Left ventricle myocardium inferior (tissue), 1 donor: ENCODE measurements at regions not wholly inside any gene's neighbourhood (a gene's known extent, or its start where the extent isn't known, plus 50 kb on each side); places are given as distances from the start of the nearest gene placed in this dataset.

ENCODE experiments used
- DNase-seq: peaks from one replicate; pipeline ENCODE4 v3.0.0-alpha.2; 2020
- H3K27ac ChIP-seq: fragments of 200-600 bp; replicated peaks from 2 replicates; pipeline ENCODE4 v1.8.0; 2021
- H3K27me3 ChIP-seq: fragments of 200-600 bp; 2 replicates; pipeline ENCODE4 v1.8.0; 2021; ENCODE audit warnings: low read depth
- H3K36me3 ChIP-seq: fragments of 200-600 bp; 2 replicates; pipeline ENCODE4 v1.8.0; 2021
- H3K4me1 ChIP-seq: fragments of 200-600 bp; 2 replicates; pipeline ENCODE4 v1.8.0; 2021
- H3K4me3 ChIP-seq: fragments of 200-600 bp; 2 replicates; pipeline ENCODE4 v1.8.0; 2021; ENCODE audit warnings: mild to moderate bottlenecking, moderate library complexity
- H3K9me3 ChIP-seq: fragments of 200-600 bp; replicated peaks from 2 replicates; pipeline ENCODE4 v1.8.0; 2021
- intact Hi-C: fragments of 100-400 bp; cut with micrococcal nuclease; formaldehyde crosslinking; loops from one replicate; pipeline ENCODE4 v1.11.0; 2022
- TF ChIP-seq, protein P1 (sequence below): fragments of 200-600 bp; IDR thresholded peaks from 2 replicates; pipeline ENCODE4 v1.8.0; 2021; ENCODE audit warnings: antibody characterized with exemption, mild to moderate bottlenecking, borderline replicate concordance
- donor health status: DM: no; HTN: yes; CAD: no; lungs with severe emphysema.

DNA sequence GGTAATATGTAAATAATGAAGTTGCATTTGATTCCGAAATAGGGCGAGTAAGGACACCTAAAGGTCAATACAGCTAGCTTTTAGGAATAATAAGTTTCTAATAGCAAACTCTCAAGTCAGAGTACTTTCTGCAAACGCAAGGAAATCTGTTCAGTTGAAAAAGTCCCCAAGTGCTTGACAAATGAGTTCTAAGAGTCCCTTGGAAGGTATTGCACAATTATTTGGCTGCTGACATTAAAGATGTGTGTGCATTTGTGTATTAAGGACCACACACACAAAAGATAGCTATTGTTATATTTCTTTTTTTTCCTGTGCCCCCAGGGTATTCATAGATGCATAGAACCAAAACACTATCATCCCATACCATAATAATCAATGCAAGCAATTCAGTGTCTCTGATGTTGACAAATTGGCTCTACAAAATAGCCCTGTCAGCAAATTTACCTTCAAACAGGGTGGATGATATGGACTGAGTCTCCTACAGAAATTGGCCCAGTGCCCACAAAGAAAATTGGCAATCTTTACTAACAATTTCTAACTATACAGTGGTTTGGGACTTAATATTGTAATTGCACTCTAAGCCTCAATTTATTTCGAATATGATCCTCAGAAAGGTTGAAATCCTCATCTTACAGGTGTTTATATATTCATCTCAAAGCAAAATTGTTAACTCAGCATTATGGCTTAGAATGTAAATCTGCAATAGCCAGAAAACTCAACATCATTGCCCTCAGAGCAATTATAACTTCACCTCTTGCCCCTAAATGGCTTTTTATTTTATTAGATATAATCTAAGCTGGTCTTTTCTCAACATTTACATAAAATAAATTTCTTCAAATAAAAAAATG, 827.2 kb downstream of the MAT2B start:
- Histone ChIP-seq H3K27me3 (no peaks in the 10 kb centered on the region), H3K4me3 (no peak overlapping the region), H3K36me3 (no peaks in the 10 kb centered on the region), H3K4me1 (no peaks in the 10 kb centered on the region), H3K9me3 (peaks cover 5% of the 10 kb centered on the region), H3K27ac (no peak overlapping the region)
- TF ChIP-seq, protein P1, sequence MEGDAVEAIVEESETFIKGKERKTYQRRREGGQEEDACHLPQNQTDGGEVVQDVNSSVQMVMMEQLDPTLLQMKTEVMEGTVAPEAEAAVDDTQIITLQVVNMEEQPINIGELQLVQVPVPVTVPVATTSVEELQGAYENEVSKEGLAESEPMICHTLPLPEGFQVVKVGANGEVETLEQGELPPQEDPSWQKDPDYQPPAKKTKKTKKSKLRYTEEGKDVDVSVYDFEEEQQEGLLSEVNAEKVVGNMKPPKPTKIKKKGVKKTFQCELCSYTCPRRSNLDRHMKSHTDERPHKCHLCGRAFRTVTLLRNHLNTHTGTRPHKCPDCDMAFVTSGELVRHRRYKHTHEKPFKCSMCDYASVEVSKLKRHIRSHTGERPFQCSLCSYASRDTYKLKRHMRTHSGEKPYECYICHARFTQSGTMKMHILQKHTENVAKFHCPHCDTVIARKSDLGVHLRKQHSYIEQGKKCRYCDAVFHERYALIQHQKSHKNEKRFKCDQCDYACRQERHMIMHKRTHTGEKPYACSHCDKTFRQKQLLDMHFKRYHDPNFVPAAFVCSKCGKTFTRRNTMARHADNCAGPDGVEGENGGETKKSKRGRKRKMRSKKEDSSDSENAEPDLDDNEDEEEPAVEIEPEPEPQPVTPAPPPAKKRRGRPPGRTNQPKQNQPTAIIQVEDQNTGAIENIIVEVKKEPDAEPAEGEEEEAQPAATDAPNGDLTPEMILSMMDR: no peak
- no peak for DNase-seq
- intact Hi-C loops: no loop called here

DNA sequence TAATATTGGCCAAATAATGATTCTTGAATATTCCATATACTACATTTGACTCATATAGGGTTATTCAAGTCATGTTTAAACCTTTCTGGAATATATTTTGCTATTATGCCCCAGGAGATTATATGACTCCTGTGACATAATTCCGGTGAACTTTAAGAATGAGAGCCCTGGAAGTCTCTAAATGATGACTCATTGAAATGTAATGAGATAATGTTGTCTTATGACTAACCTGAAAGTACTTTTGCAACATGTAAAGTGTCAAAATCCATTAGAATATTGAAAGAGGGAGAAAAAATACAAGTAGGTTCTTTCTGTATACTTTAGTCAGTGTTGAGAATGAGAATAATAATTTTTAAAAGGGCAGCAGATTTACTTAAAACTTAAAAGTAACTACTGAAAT, 830.4 kb downstream of the MAT2B start:
- Histone ChIP-seq H3K9me3 (no peaks in the 10 kb centered on the region), H3K27me3 (no peaks in the 10 kb centered on the region), H3K4me1 (no peaks in the 10 kb centered on the region), H3K4me3 (no peak overlapping the region), H3K36me3 (no peaks in the 10 kb centered on the region), H3K27ac (no peak overlapping the region)
- intact Hi-C loops: no loop called here
- DNase-seq: no peak
- TF ChIP-seq, protein P1: no peak

DNA sequence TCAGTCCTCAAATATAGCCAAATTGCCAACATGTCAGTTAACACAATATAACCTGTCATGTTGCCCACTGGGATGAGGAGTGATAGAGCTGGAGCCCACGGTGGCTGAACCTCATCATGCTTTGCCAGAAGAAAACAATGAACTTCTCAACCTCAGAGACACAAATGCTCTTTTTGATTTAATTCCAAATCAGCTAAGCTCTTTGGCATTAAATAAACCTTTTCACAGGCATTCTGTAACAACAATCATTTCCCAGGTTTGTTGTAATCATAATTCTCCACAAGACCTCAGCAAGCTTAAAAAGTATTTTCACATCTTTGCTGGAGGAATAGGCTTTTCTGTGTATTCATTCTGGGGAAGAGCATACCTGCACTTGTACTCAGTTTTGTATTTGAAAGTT, 830.9 kb downstream of the MAT2B start:
- DNase-seq: no peak
- H3K4me3 ChIP-seq: no peak overlapping the region
- no peaks in the 10 kb centered on the region for H3K36me3 ChIP-seq
- no peak overlapping the region for H3K27ac ChIP-seq
- no peaks in the 10 kb centered on the region for H3K9me3 ChIP-seq
- TF ChIP-seq, protein P1: no peak
- no peaks in the 10 kb centered on the region for H3K4me1 ChIP-seq
- intact Hi-C loops: no loop called here
- H3K27me3 ChIP-seq: no peaks in the 10 kb centered on the region

- H3K9me3 ChIP-seq: no peaks in the 10 kb centered on the region
- H3K4me1 ChIP-seq: no peaks in the 10 kb centered on the region
- H3K4me3 ChIP-seq: no peak overlapping the region
- intact Hi-C loops: no loop called here
- no peak overlapping the region for H3K27ac ChIP-seq
- no peak for DNase-seq
- no peaks in the 10 kb centered on the region for H3K27me3 ChIP-seq
- no peaks in the 10 kb centered on the region for H3K36me3 ChIP-seq
- TF ChIP-seq, protein P1: no peak
Measured at GRCh38 chr5:164336906-164337305, 831.5 kb downstream of the MAT2B start.

GRCh38 chr5:164341056-164341619, 835.7 kb downstream of the MAT2B start:
- Histone ChIP-seq H3K27me3 (no peaks in the 10 kb centered on the region), H3K9me3 (no peaks in the 10 kb centered on the region), H3K27ac (no peak overlapping the region), H3K4me1 (peaks cover 3% of the 10 kb centered on the region), H3K36me3 (no peaks in the 10 kb centered on the region), H3K4me3 (no peak overlapping the region)
- no peak for DNase-seq
- intact Hi-C loops: no loop called here
- TF ChIP-seq, protein P1: no peak
